HG02973 (cell line): ENCODE measurements at regions not wholly inside any gene's neighbourhood (a gene's known extent, or its start where the extent isn't known, plus 50 kb on each side); places are given as distances from the start of the nearest gene placed in this dataset.

Experiments
- ATAC-seq: cut with Tn5 transposase; IDR thresholded peaks from one replicate; pipeline ENCODE4 v1.9.1; 2021; ENCODE audit warnings: moderate library complexity; ENCODE audit not compliant: unreplicated experiment

DNA sequence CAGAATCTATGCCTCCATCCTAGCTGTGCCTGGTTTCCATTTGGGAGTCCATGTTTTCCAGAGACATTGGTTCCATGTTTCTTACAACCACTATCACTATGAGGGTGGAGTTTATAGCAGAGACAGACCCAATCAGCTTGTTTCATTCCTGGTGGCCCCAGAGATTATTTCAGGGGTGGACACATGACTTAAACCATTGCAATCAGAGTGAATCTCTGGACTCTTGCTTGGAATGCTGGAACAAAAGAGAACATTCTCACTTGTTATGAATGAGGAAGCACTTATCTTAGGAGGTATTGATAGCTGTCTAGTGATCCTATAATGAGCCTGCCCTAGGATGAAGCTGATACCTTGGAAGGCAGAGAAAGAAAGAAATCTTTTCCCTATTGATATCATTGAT lies 250.3 kb downstream of the ATG4C start:
- ATAC-seq, result no peak

DNA sequence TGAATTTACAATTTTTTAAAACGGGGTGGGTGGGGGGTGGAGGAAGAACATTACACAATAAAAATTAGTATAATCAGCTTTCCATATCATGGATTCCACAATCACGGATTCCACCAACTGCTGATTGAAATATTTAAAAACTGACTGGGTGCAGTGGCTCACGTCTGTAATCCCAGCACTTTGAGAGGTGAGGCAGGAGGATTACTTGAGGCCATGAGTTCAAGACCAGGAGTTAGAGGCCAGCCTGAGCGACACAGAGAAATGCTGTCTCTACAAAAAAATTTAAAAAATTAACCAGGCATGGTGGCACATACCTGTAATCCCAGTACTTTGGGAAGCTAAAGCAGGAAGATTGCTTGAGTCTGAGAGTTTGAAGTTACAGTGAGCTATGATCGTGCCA lies 254.7 kb downstream of the ATG4C start:
- ATAC-seq, result no peak

DNA sequence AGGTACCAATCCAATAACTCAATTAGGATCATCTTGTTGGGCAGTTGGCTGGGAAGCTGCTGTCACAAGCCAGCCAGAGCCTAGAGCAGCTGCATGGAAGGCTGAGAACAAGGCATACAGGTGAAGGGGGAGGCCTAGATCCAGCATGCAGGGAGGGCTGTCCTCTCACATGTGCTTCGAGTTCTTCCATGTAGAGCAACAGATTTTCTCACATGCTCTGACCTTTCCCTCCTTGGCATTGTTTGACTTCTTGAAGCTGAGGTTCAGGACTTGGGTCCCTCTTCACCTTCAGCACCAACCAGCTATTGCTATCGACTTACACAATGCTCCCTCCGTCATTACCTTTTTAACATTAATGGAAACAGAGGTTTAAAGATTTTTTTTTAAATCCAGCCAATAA lies 257.7 kb downstream of the ATG4C start:
- no peak for ATAC-seq

DNA sequence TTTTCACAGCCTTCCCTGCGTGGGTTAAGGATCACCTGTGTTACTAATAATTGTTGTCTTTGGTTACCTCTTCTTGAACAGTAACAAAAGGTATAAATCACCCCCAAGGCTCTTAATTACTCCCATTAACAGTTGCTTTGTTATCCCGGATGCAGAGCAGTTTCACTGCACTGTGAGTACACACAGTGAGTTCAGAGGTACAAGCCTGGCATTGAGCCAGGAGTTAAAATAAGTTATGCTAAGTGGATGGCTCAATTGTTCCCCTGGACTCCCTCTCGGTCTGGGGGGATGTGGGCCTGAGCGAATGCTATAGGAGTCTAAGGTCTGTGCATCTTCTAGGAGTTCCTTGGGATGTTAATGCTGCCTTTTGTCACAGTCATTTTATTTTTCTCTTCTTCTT lies 258.3 kb downstream of the ATG4C start:
- no peak for ATAC-seq

DNA sequence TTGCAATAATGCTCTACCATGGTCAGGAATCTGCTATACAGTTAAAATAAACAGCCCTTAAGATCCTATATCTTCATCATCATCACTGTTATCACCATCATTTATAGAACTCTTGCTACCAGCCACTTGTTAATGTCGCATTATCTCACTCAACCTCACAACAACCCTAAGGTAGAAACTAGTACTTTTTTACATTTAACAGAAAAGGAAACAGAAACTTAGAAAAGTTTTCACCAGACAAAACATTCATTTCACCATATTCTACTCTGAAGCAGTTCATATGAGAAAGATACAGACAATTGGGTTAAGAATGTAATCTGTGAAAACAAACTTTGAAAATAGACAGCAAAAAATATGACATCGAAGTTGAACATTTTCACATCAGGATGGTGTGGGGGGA lies 262.6 kb downstream of the ATG4C start:
- no peak for ATAC-seq

DNA sequence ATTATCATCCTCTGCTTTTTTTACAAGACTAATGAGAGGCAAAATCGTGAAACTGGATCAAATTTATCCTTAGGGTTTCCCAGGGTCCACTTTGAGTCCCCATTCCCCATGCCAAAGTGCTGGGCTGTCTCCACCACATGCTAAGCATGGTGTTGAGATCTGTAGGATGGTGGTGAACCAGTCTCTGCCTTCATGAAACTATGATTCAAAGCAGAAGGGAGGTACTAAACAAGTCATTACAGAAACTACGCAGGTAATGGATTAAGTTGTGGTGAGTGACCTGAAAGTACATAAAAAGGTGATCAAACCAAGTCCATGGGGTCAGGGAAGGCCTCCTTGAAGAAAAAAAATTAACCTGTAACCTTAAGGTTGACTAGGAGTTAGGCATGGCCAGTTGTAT lies 265.2 kb downstream of the ATG4C start:
- no peak for ATAC-seq

DNA sequence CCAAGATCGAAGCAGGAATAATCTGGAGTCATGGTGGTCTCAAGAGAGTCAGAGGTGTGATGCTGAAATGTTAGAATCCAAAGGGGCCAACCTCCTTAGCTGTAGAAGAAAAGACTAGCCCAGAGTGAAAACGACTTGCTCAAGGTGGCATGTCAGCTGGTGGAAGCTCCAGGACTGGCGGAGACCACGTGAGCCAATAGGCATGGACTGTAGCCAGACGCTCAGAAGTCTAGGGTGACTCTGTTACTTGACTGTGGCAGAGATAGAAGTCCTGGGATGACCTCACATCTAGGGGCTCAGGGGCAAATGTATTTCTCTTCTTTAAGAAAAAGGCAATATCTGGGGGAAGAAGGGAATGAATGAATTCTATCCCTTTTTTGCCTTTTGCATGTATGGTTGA lies 267.4 kb downstream of the ATG4C start:
- no peak for ATAC-seq

DNA sequence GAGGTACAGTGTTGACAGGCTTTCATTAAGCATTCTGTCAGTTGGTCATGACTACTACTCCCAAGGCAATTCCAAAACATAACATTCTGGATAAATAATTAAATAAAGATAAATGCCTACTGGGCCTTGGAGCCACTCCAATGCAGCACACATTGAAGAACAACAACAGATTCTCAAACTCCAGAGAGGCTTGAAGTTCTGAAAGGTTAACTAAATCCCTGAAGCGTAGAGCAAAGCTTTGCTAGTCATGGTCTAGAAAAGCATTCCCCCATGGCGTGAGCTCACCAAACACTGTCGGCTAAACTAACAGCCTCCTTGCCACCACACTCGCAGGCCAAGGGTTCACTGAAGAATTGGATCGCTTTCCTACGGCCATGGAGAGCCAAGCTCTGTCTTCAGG lies 268.0 kb downstream of the ATG4C start:
- no peak for ATAC-seq

DNA sequence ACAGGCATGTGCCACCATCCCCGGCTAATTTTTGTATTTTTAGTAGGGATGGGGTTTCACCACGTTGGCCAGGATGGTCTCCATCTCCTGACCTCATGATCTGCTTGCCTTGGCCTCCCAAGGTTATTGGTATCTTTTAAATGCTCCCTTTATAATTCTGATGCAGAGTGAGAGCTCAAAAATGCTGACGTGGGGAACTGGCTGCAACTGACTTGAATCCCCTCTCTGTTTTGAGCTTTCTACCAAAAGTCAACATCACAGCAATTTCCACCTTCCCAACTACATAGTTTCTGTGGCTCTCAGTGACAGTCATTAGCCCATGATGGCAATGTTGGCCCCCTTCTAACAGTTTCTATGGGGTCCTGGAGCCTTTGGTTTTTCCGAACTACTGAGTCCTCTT lies 268.2 kb upstream of the FOXD3 start:
- ATAC-seq, result no peak

DNA sequence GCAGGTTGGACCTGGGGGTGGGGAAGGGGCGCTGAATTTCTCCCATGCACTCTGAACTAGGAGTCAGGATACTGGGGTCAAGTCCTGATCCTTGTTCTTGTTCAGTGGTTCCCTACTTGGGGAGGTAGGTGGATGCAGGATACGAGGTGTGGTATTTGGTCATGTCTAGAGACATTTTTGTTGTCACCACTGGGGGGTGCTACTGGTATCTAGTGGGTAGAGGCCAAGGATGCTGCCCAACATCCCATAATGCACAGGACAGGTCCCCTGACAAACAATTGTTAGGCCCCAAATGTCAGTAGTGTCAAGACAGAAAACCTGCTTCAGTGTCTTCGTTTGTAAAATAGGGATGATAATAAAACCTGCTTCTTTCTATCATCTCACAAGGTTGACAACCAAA lies 259.0 kb upstream of the FOXD3 start:
- no peak for ATAC-seq

DNA sequence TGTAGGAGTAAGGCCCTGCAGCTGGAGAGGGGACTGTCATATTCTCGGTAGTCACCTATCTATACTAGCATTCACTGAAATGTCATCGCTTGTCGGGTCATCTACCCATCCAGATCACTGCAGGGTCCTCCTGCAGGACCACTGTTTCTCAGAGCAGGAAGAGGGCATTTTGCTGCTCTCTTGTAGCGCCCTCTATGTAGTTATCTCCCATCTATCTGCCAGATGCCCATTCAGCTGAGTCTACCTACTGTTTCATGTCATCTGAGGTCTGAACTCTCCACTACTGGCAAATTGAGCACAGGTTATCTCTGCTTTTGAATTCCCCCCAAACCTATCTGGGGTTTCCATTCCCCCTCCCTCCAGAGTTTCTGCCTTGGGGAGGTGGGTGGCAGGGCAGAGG lies 258.2 kb upstream of the FOXD3 start:
- ATAC-seq, result no peak

DNA sequence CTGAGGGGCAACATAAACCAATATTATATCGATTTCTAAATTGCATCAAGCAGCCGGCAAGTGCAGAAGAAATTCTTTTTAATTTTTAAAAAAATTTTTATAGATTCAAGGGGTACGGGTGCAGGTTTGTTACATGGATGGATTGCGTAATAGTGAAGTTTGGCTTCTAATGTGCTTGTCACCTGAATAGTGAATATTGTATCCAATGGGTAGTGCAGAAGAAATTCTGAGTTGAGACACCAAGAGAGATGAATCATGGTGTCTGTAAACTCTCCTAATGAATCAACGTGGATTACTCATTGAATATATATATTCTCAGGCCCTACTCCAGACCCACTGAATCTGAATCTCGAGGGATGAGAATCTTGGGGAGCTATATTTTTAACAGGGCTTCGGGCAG lies 253.7 kb upstream of the FOXD3 start:
- no peak for ATAC-seq

DNA sequence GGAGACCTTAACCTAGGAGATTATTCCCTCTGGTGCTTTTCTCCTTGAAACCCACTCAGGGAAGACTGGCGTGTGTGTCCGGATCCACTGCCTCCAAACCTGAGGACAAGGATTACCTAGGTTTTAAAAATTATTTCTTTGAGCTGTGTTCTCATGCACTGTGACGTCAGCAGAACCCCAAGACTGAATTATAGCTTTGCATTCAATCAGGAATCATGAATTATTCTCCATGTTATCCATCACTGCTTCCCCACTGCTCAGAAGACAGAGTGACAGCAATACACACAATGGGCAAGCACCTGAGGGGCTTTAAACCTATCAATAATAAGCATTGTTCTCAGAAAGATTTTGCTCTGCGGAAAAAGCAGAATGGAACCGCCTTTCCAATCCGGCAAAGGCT lies 253.2 kb upstream of the FOXD3 start:
- no peak for ATAC-seq

DNA sequence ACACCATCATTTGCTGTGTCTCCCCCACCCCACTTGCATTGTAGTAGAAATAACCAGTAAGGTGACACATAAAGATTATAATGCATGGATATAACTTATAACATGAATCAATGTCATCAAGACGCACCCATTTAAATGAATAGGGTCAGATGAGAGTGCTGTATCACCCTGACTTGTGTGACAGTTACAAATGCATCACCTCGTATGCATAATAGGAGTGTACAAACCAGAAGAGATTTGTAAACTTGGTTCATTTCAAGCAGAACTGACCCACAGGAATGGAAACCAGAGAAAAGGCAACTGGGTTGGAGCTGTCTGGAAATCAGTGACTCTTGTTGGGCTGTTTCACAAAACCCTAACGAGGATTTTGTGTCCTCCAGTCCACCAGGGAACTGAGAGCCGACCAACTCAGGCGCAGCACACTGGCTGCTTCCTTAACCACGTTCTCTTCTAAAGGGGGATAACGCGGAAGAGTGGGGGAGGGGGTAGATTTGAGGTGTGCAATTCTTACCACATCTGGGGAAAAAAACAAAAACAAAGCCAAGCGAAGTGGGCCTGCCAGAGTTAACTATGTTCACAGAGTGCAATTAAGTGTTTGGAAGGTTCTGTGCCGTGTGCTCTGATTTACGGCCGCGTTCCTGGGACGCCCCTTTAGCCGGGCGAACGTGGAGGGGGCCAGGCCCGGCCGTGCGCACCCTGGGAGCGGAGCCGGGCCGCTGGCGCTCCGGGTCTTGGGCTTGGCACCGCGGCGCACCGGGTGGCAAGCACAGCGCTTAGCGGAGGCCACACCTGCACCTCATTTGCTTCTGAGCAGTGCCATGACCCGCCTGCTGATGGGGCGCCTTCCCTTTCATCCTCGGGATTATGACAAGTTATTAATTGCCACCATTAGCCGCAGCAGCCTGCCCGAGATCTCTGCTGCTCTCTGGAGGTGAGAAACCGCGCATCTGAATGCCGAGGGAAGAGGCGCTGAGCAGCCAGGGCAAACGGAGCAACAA lies 248.8 kb upstream of the FOXD3 start:
- no peak for ATAC-seq

DNA sequence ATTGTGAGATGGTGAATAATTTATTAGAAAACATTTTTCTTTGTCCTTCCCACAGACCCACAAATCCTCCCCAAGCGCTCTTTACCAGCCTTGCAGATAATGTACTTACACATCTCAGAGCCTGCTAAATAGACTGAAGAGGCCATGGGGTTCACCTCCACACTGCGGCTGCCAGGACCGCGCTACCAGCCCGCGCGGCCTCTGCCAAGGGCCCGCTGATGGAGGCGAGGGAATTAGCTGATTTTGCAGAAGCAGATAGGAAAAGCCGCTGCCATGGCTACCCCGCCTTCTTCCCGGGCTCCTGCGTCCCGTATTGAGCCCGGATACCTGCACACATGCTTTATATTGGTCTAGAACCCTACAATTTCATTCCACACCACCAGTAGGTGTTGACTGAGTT lies 248.0 kb upstream of the FOXD3 start:
- no peak for ATAC-seq

DNA sequence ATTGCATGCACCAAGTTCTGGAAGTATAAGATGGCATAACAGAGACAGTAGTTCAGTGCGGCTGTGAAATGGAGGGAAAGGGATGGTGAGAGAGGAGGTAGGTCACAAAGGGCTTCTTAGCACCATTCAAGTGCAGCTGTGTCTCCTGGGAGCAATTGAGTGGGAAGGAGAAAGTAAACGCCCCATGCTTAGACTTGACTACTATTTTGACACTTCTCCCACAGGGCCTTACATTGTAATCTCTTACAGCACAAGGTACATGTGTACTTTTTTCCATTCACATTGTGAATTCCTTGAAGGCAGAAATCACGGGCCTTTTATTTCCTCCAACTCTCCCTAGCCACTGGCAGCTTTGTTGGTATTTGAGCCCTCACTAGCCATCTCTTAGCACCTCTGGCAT lies 239.6 kb upstream of the FOXD3 start:
- no peak for ATAC-seq

DNA sequence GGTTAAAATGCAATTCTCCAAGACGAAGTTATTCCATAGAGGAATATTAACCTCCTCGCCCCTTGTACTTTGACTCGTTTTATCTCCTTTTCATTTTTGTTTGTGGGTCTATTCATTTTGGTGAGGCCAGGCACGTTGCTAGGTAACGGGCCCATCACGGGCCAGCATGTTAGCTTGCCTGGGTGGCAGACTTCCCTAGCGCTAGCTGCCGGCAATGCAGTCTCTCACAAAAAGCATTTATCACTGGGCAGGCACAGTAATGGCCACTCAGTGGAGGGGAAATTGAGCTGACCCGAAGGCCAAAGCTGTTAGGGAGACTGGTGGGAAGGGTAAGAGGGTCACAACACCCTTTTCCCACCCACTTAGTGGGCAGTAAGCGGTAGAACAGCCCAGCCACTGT lies 234.4 kb upstream of the FOXD3 start:
- ATAC-seq, result no peak

DNA sequence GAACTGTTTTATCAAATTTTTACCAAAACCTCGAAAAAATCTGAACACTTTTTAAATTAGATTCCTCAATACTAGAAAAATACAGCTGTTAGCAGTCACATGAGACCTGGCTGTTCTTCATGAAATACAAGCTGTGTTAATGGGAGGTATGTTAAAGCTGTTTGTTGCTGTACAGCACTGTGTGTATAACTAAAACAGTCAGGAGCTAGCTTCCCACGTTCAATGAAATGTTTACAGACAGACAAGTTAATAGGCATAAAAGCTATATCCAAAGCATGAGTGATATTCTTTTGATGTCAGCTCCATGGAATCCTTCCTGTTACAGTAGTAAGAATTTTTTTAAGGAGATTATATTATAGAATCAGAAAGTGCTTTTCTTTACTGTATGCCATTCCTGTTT lies 223.2 kb upstream of the FOXD3 start:
- ATAC-seq, result no peak

DNA sequence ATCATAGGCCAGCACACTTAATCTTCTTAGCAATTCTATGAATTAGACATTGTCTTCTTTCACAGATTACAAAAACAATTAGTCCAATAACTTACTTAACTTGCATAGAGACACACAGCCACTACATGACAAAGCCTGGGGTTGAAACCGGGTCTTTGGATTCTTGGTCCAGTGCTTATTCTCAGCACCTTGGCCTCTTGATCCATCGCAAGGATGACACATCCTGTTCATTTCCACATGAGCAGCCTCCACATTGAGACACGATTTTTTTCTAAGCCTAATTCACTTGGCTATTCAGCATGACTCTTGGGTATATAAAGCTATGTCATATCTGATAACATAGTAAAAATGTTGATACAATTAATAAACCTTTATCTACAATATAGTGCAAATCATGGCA lies 221.0 kb upstream of the FOXD3 start:
- ATAC-seq, result no peak

DNA sequence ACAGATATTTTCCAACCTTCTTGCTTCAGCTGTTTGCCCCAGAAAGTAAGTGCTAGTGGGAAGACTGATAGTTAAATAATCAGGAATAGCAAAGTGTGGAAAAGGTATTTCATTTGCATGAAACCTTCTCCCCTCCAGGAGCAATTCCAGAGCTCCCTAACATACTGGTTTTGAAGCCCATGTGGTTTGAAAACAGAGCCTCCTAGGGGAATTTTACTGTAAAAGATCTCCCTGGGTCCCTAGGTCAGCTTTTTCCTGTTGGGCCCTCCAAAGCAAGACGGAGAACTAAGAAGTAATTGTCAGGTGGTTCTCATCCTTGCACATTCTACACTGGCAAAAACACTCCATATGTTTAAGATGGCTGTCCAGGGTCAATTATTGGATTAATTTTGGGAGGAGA lies 218.7 kb upstream of the FOXD3 start:
- ATAC-seq, result no peak

DNA sequence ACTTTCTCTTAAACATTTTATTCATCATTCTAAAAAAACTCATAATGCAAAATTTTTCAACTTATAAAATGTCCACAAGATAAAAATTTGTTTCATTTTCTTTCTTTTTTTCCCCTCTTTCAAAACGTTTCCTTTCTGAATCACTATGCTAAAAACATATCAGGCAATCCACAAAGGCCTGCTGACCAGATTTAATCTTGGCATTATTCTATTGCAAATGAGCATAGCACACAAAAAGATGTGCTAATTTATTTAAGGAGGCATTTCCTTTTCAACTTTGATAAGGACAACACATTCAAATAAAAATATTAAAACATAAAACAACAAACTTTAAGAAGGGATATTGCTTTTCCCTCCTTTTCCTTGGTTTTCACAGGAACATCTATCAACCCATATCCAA lies 215.3 kb upstream of the FOXD3 start:
- ATAC-seq, result no peak

DNA sequence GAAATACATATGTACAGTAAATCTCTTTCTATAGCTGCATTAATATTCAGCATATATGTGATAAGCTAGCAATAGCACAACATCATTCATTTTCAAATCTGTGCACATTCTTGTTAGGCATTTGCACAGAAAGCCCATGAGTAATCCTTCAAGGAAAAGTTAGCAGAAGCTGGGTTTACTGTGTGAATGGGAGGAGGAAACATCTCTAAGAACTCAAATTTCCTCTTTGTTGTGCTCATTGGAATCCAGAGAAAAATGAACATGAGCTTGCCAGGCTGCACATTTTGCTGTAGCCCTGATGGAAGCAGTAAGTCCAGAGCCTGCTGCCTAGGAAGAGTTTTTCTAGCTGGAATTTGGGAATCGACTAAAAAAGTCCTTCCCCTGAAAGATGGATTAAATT lies 214.2 kb upstream of the FOXD3 start:
- ATAC-seq, result no peak
